Superior temporal gyrus (tissue), 1 donor: ENCODE measurements at regions not wholly inside any gene's neighbourhood (a gene's known extent, or its start where the extent isn't known, plus 50 kb on each side); places are given as distances from the start of the nearest gene placed in this dataset.

Experiments
- DNase-seq: peaks from one replicate; pipeline ENCODE4 v3.0.0-alpha.2; 2016; ENCODE audit errors: extremely low spot score

- DNase-seq: no peak
These were observed 665.0 kb upstream of the MGMT start for GRCh38 chr10:128802062-128802461.

- DNase-seq: no peak
These were observed 663.3 kb upstream of the MGMT start for GRCh38 chr10:128803790-128804189.

- DNase-seq: no peak
These were observed 662.6 kb upstream of the MGMT start for GRCh38 chr10:128804411-128804810.

GRCh38 chr10:128808921-128809440 lies 658.1 kb upstream of the MGMT start:
- DNase-seq: no peak

GRCh38 chr10:128811511-128811910 lies 655.5 kb upstream of the MGMT start:
- no peak for DNase-seq

- DNase-seq: no peak
These were observed 655.0 kb upstream of the MGMT start for GRCh38 chr10:128812000-128812399.

DNA sequence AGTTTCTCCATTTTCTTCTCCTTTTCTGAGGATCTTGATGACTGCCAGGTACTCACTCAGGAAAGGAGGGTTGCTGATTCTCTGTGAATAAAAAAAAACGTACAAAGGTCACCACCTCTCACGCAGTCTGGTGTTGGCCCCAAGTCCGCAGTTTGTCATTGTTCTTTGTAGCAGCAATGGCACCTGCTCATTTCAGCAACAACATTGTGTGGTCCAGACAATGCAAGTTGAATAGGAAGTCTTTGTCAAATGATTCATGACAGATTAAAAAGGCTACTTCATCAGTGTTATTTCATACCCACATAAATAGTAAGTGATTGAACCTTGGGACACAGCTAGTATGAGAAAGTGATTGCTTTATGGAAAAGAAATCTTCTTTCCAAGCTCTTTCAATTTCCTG lies 653.5 kb upstream of the MGMT start:
- no peak for DNase-seq

DNA sequence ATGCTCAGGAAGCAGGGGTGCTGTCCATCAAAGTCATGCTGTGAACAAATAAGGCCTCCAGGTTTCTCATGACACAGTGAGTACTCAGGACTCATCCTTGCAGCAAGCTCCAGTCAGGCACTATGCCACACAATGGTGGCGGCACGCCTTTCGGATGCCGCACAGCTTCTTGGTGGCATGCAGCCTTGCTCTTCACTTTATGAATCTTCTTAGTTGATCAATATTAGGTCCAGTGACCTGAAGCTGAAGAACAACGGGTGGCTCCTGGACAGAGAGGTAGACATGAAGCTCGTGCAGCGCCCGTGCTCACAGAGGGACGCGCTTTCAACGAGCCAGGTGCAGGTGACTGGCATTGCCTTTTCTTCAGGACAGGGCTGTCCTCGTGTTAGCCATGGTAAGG lies 653.0 kb upstream of the MGMT start:
- no peak for DNase-seq

DNA sequence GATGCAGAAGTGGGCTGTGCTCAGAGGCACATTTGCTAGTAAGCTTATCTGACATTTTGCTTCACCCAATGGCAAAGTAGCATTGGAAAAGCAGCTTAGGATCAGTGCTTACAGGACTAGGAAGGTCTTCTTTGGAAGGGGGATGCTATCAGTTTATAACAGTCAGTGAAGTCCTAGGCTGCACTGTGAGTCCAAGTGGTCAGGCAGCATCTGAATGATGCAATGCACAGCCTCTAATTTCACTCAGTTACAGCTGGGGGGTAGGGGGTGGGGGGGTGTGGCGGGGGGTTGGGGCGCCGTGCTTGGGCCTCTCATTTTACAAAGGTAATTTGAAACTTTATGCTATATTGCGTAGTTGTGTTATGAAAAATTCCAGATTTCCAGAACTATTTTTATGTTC lies 652.3 kb upstream of the MGMT start:
- DNase-seq: no peak

- DNase-seq: no peak
These were observed 650.3 kb upstream of the MGMT start for GRCh38 chr10:128816726-128817125.

- DNase-seq: no peak
These were observed 649.4 kb upstream of the MGMT start for GRCh38 chr10:128817636-128818035.

DNA sequence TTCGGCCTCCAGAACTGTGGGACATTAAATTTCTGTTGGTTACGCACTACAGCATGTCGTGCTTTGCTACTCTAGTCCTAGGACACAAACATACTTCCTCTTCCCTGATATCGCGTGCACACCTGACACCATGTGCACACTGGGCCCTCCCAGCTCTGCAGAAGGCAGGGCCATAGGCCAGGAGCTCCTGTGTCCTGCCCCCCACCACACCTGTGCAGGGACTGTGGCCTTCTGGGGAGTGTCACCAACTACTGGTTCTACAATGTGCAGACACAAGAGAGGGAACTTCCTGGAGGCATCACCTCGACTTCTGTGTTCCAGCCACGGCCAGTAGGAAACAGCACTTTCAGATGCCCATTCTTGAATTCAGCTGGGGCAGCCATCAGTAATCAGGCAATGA lies 646.4 kb upstream of the MGMT start:
- no peak for DNase-seq

DNA sequence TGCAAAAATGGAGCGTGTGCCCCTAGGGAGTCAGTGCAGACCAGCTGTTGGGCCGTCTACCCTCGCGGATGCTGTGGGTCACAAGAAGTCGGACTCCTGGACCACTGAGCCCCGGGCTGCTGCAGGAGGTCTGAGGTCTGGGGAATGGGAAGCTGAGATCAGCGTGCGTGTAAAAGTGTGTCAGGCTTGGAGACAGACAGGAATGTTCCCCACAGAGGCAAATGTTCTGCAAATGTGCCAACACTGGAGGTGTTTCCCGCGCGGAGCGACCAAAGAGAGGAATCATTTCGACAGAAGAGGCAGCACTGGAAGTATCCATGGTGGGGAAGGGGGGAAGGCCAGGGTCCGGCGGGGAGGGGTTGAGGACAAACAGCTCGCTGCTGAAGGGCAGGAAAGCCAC lies 643.8 kb upstream of the MGMT start:
- DNase-seq: no peak

DNA sequence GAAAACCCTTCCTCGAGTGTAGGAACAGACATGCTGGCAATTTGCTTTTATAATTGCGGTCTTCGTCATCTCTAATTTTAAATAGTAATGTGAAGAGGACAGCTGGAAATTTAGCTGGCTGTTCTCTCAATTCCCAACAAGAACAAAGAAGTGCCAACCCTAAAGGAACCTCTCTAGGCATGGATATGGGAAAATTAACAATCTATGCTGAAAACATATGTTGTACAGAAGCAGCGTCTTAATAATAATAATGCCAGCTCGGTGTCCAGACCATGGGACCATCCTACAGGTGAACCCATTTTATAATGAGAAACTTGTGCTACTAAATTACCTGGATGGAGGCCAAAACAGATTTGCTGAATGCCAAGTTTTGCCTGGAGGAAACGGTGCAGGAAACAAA lies 641.4 kb upstream of the MGMT start:
- DNase-seq: no peak

DNA sequence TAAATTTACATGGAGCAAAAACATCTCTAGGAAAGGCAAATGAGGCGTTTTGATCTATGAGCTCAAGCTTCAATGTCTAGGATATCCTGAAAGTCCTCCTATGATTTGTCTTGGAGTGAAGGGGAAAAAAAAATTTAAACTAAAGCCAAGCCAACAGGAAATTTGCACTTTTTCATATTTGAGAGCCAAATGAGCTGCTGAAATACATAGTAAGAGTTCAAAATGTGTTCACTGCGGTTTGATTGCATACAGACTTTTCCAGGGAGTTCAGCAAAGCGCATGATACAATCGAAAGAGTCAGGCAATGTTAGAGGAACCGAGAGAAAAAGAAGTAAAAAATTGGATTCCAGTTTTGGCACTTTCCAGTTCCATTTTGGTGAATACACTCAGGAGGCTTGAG lies 633.4 kb upstream of the MGMT start:
- no peak for DNase-seq

DNA sequence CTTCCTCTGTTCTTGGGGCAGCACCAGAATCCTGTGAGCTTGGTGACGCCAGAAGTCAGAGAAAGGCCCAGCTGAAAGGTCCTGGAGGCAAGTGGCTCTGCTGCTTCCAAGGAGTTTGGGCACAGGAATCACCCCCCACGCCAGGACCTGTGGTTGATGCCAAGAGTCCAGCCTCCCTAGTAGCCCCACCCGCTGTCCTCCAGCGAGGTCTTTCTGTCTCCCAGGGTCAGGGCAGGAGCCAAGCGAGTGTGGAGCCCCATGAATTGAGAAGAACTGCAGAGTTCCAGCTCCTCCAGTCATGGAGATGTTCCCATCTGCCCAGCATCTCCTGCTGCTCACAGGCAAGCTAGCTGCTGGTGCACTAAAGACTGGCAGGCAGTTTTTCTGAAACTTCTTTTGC lies 631.7 kb upstream of the MGMT start:
- DNase-seq: no peak

DNA sequence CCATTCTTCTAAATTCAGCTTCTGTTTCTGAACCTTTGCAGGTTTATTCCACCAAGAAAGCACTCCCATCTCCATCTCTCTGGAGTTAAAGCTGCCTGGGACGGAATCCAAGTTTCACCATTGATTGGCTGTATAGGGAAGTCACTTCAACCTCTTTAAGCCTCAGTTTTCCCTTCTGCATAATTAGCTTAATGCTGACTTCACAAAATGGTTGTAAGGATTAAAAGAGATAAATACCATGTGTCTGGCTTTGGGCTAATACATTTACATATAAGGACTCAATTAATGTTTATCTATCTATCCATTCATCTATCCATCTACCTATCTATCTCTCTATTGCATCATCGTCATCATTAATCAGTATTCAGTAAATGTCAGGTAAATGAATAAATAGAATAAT lies 629.6 kb upstream of the MGMT start:
- no peak for DNase-seq

DNA sequence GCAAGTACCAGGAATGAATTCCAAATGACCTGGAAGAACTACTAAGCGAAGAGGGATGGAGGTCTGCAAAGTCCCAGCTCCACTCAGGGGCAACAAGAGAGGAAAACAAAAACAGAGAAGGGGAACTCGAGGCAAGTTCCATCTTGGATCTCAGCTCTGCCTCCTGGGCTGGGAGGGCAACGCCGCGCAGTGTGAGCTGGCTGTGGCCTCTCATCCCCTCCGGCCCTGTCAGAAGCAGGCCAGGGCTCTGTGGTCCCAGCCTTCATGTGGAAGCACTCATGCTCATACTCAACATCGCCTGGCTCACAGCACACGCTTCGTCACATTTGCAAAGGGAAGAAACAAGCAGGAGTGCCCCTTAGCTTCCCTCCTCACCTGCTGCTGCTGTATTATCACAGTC lies 627.9 kb upstream of the MGMT start:
- no peak for DNase-seq

- no peak for DNase-seq
These were observed 627.3 kb upstream of the MGMT start for GRCh38 chr10:128839701-128840100.

DNA sequence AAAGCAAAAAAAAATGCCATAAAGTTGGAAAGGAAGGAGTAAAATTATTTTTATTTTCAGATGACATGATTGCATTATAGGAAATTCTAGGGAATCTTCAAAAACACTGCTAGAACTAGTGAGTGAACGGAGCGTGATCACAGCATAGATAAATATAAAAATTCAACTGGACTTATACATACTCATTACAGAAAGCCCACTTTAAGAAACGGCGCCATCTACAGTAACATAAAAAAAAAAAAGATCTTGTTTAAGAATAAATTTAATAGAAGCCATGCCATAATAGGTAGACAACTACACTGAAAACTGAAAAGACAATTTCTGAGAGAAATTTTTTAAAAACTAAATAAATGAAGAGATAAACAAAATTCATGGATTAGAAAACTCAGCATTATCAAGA lies 623.1 kb upstream of the MGMT start:
- DNase-seq: no peak

DNA sequence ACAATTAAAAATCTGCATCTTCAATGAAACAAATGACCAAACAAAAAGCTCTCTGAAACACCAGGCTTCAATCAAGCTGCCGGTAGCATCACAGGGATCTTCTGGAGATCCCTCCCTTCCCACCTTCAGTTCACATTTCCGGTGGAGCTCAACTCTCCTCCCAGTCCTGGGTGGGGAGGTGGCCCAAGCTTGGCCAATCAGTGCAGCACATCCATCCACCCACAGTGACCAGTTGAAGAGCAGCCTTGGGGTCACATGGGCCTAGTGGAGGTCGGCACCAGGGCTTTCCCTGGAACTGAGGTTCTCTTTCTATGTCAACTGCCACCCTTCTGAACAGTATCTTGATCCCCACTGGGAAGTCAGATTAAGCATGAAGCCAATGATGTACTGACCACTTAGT lies 620.1 kb upstream of the MGMT start:
- DNase-seq: no peak

GRCh38 chr10:128848810-128849209 lies 618.2 kb upstream of the MGMT start:
- no peak for DNase-seq

GRCh38 chr10:128850647-128851046 lies 616.4 kb upstream of the MGMT start:
- no peak for DNase-seq

DNA sequence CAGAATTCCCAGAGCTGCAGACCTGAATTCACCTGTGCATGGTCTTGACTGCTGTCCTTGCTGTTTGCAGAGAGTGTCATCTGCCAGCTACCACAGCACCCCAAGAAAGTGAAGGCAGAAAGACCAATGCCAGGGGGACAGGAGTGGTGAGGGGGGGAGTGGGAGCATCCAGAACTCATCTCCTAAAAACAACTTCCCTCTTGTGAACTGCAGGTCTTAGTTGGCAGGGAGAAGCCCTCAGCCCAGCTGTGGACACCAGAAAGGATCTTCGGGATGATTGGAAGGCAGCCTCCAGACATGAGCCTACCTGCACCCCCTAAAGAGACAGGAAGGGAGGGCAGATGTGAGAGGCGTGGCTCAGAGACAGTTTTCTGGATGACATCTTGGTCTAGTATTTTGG lies 615.8 kb upstream of the MGMT start:
- DNase-seq: no peak

GRCh38 chr10:128851726-128852125 lies 615.3 kb upstream of the MGMT start:
- DNase-seq: no peak
